A549 (cell line): ENCODE measurements at regions not wholly inside any gene's neighbourhood (a gene's known extent, or its start where the extent isn't known, plus 50 kb on each side); places are given as distances from the start of the nearest gene placed in this dataset.

ENCODE experiments used
- ATAC-seq, 2 experiments: fragments of 200-7000 bp in 1 of 2; fragments of >200 bp in 1 of 2; cut with Nextera tagmentation in 1 of 2; cut with Tn5 transposase in 1 of 2; 3 replicates each; pipeline versions ENCODE4 v1.8.0 to v1.9.1; 2018 to 2020; ENCODE audit warnings: mild to moderate bottlenecking in 1 of 2, moderate library complexity in 1 of 2
- CTCF ChIA-PET: fragments of 300-600 bp; sonication (Branson Sonifier 250); formaldehyde crosslinking; extraction: SDS; loops from one replicate; lab custom pipeline; 2021; ENCODE audit warnings: antibody characterized with exemption, inconsistent platforms; lab: Yijun Ruan, JAX
- POLR2A ChIA-PET: fragments of 350-600 bp; formaldehyde crosslinking; extraction: SDS; loops from one replicate; lab custom pipeline; 2021; ENCODE audit warnings: antibody characterized with exemption, inconsistent platforms; lab: Yijun Ruan, JAX
- DNase-seq, 2 experiments: peaks; one replicate each; pipeline versions ENCODE4 v3.0.0 to v3.0.0-alpha.2; 2011 to 2016; ENCODE audit warnings: low read depth in 1 of 2, low spot score in 1 of 2
- FAIRE-seq: peaks from 2 replicates; lab custom pipeline; 2011; peaks lifted over from hg19 to GRCh38; lab: Jason Lieb, UNC
- H3K27ac ChIP-seq, 2 experiments: fragments of >200 bp; sonication (Bioruptor Twin); formaldehyde crosslinking; 3 replicates each; pipeline ENCODE4 v1.5.1; 2016 to 2017
- H3K4me1 ChIP-seq: fragments of >200 bp; sonication (Bioruptor Twin); formaldehyde crosslinking; 3 replicates; pipeline ENCODE4 v1.6.1; 2016
- H3K4me2 ChIP-seq: fragments of >200 bp; sonication (Bioruptor Twin); formaldehyde crosslinking; 3 replicates; pipeline ENCODE4 v1.6.1; 2016
- H3K4me3 ChIP-seq: fragments of >200 bp; sonication (Bioruptor Twin); formaldehyde crosslinking; 3 replicates; pipeline ENCODE4 v1.5.1; 2016
- H3K9me3 ChIP-seq: fragments of >200 bp; sonication (Bioruptor Twin); formaldehyde crosslinking; 3 replicates; pipeline ENCODE4 v1.6.1; 2016
- CBX2 ChIP-seq: fragments of 200-600 bp; sonication (generic); IDR thresholded peaks from 2 replicates; pipeline ENCODE4 v1.6.1; 2016; ENCODE audit warnings: low read depth, mild to moderate bottlenecking, borderline replicate concordance
- CBX8 ChIP-seq: fragments of 200-600 bp; sonication (generic); IDR thresholded peaks from 2 replicates; pipeline ENCODE4 v1.6.1; 2016
- CEBPB ChIP-seq, 2 experiments: fragments of >200 bp in 1 of 2; sonication (Bioruptor Twin) in 1 of 2; formaldehyde crosslinking in 1 of 2; IDR thresholded peaks; 2 replicates each; pipeline ENCODE4 v1.6.1; 2012 to 2016
- CHD2 ChIP-seq: fragments of 150-350 bp; IDR thresholded peaks from 2 replicates; pipeline ENCODE4 v1.6.1; 2014; ENCODE audit warnings: low read length; ENCODE audit not compliant: partially characterized antibody
- EHF ChIP-seq: fragments of 250-450 bp; sonication (Bioruptor Pico); IDR thresholded peaks from 2 replicates; pipeline ENCODE4 v1.5.0; 2020; ENCODE audit warnings: mild to moderate bottlenecking
- FOSB ChIP-seq: fragments of 250-450 bp; sonication (Bioruptor Pico); IDR thresholded peaks from 2 replicates; pipeline ENCODE4 v1.5.0; 2020; ENCODE audit warnings: mild to moderate bottlenecking, moderate library complexity
- FOSL2 ChIP-seq, 2 experiments: fragments of 450-650 bp in 1 of 2; fragments of >200 bp in 1 of 2; sonication (Bioruptor Twin) in 1 of 2; formaldehyde crosslinking; IDR thresholded peaks; 2 replicates each; pipeline versions ENCODE4 v1.5.0 to v1.6.1; 2016 to 2020; ENCODE audit warnings: mild to moderate bottlenecking in 1 of 2, moderate library complexity in 1 of 2
- FOXS1 ChIP-seq: fragments of 250-450 bp; sonication (Bioruptor Pico); IDR thresholded peaks from 2 replicates; pipeline ENCODE4 v1.5.0; 2020; ENCODE audit warnings: mild to moderate bottlenecking, moderate library complexity
- GATA3 ChIP-seq: IDR thresholded peaks from 2 replicates; pipeline ENCODE4 v1.6.1; 2012; ENCODE audit warnings: borderline replicate concordance
- HDAC2 ChIP-seq: fragments of 200-600 bp; sonication (generic); IDR thresholded peaks from 2 replicates; pipeline ENCODE4 v1.6.1; 2016
- HOXB13 ChIP-seq: fragments of 250-450 bp; sonication (Bioruptor Pico); IDR thresholded peaks from 2 replicates; pipeline ENCODE4 v1.5.0; 2020; ENCODE audit warnings: low read depth, mild to moderate bottlenecking, moderate library complexity
- HOXB5 ChIP-seq: fragments of 250-450 bp; sonication (Bioruptor Pico); IDR thresholded peaks from 2 replicates; pipeline ENCODE4 v1.5.0; 2020; ENCODE audit warnings: mild to moderate bottlenecking, moderate library complexity
- JUN ChIP-seq, 2 experiments: fragments of >200 bp; sonication (Bioruptor Twin); formaldehyde crosslinking; IDR thresholded peaks; 2 replicates in 1 of 2; 3 replicates in 1 of 2; pipeline ENCODE4 v1.6.1; 2016 to 2017
- JUNB ChIP-seq: fragments of >200 bp; sonication (Bioruptor Twin); formaldehyde crosslinking; IDR thresholded peaks from 2 replicates; pipeline ENCODE4 v1.6.1; 2016
- MAFK ChIP-seq: fragments of 450-650 bp; IDR thresholded peaks from 2 replicates; pipeline ENCODE4 v1.6.1; 2014; ENCODE audit not compliant: partially characterized antibody
- PHF8 ChIP-seq: fragments of 200-600 bp; sonication (generic); IDR thresholded peaks from 2 replicates; pipeline ENCODE4 v1.6.1; 2016; ENCODE audit warnings: low read depth, mild to moderate bottlenecking, antibody characterized with exemption, moderate library complexity, borderline replicate concordance
- POLR2A ChIP-seq: IDR thresholded peaks from 2 replicates; pipeline ENCODE4 v1.6.1; 2012; ENCODE audit warnings: mild to moderate bottlenecking, low read length
- RAD21 ChIP-seq, 2 experiments: fragments of >200 bp in 1 of 2; sonication (Bioruptor Twin) in 1 of 2; formaldehyde crosslinking in 1 of 2; IDR thresholded peaks in 1 of 2; conservative IDR thresholded peaks in 1 of 2; 2 replicates in 1 of 2; 3 replicates in 1 of 2; pipeline ENCODE4 v1.6.1; 2012 to 2018; ENCODE audit warnings: inconsistent platforms in 1 of 2
- RCOR1 ChIP-seq: fragments of 150-350 bp; IDR thresholded peaks from 2 replicates; pipeline ENCODE4 v1.6.1; 2014; ENCODE audit warnings: antibody characterized with exemption, low read length, low read depth
- SREBF2 ChIP-seq: fragments of 450-650 bp; IDR thresholded peaks from 2 replicates; pipeline ENCODE4 v1.6.1; 2014; ENCODE audit warnings: mild to moderate bottlenecking, moderate library complexity
- USF2 ChIP-seq: fragments of 450-650 bp; IDR thresholded peaks from 2 replicates; pipeline ENCODE4 v1.6.1; 2014; ENCODE audit warnings: antibody characterized with exemption
- ZC3H11A ChIP-seq: fragments of 450-650 bp; IDR thresholded peaks from 2 replicates; pipeline ENCODE4 v1.6.1; 2014; ENCODE audit warnings: antibody characterized with exemption, mild to moderate bottlenecking
- WGBS: methylation state at CpG from one replicate; pipeline ENCODE4 v1.1.6; 2017; ENCODE audit errors: missing lambda C conversion rate; 5-methylcytosine and 5-hydroxymethylcytosine counted together
- TF ChIP-seq, protein P1 (sequence below): IDR thresholded peaks from 2 replicates; pipeline ENCODE4 v1.6.1; 2012
- TF ChIP-seq, protein P2 (sequence below): fragments of >200 bp; sonication (Bioruptor Twin); formaldehyde crosslinking; IDR thresholded peaks from 2 replicates; pipeline ENCODE4 v1.6.1; 2016
- TF ChIP-seq, protein P3 (sequence below): fragments of >200 bp; sonication (Bioruptor Twin); formaldehyde crosslinking; IDR thresholded peaks from 3 replicates; pipeline ENCODE4 v1.5.1; 2016
- TF ChIP-seq, protein P4 (sequence below): fragments of 200-600 bp; sonication (generic); IDR thresholded peaks from 2 replicates; pipeline ENCODE4 v1.6.1; 2016; ENCODE audit warnings: antibody characterized with exemption, mild to moderate bottlenecking, moderate library complexity
- TF ChIP-seq, protein P5 (sequence below): fragments of 250-450 bp; sonication (Bioruptor Pico); IDR thresholded peaks from 2 replicates; pipeline ENCODE4 v1.5.0; 2020; ENCODE audit warnings: low read depth, mild to moderate bottlenecking, moderate library complexity

GRCh38 chr1:209430107-209430506 lies 153.4 kb upstream of the CAMK1G start:
- Histone ChIP-seq H3K9me3 (no peaks in the 10 kb centered on the region), H3K27ac (no peak overlapping the region), H3K4me1 (peaks cover 18% of the 10 kb centered on the region), H3K4me3 (no peak overlapping the region), H3K4me2 (no peak overlapping the region)
- WGBS = 70% methylated on average over 3 of the region's 3 CpGs
- FAIRE-seq (no peak), ATAC-seq (no peak), DNase-seq (no peak)
- TF ChIP-seq USF2 (no peak), JUNB (no peak), EHF (no peak), POLR2A (no peak), CBX2 (no peak), ZC3H11A (no peak), SREBF2 (no peak), FOSB (CRISPR knock-in tag) (no peak), MAFK (no peak), RCOR1 (no peak), JUN (IDR thresholded peaks at IDR 0.05) (no peak), CEBPB (IDR thresholded peaks at IDR 0.05) (no peak), FOSL2 (IDR thresholded peaks at IDR 0.05) (no peak), FOSL2 (CRISPR knock-in tag; IDR thresholded peaks at IDR 0.05) (no peak)
- TF ChIP-seq, protein P1, sequence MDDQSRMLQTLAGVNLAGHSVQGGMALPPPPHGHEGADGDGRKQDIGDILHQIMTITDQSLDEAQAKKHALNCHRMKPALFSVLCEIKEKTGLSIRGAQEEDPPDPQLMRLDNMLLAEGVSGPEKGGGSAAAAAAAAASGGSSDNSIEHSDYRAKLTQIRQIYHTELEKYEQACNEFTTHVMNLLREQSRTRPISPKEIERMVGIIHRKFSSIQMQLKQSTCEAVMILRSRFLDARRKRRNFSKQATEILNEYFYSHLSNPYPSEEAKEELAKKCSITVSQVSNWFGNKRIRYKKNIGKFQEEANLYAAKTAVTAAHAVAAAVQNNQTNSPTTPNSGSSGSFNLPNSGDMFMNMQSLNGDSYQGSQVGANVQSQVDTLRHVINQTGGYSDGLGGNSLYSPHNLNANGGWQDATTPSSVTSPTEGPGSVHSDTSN = no peak
- TF ChIP-seq, protein P2, sequence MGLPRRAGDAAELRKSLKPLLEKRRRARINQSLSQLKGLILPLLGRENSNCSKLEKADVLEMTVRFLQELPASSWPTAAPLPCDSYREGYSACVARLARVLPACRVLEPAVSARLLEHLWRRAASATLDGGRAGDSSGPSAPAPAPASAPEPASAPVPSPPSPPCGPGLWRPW = no peak
- TF ChIP-seq, protein P3, sequence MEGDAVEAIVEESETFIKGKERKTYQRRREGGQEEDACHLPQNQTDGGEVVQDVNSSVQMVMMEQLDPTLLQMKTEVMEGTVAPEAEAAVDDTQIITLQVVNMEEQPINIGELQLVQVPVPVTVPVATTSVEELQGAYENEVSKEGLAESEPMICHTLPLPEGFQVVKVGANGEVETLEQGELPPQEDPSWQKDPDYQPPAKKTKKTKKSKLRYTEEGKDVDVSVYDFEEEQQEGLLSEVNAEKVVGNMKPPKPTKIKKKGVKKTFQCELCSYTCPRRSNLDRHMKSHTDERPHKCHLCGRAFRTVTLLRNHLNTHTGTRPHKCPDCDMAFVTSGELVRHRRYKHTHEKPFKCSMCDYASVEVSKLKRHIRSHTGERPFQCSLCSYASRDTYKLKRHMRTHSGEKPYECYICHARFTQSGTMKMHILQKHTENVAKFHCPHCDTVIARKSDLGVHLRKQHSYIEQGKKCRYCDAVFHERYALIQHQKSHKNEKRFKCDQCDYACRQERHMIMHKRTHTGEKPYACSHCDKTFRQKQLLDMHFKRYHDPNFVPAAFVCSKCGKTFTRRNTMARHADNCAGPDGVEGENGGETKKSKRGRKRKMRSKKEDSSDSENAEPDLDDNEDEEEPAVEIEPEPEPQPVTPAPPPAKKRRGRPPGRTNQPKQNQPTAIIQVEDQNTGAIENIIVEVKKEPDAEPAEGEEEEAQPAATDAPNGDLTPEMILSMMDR = no peak
- ChIA-PET POLR2A (no interaction called here), CTCF (no interaction called here)

DNA sequence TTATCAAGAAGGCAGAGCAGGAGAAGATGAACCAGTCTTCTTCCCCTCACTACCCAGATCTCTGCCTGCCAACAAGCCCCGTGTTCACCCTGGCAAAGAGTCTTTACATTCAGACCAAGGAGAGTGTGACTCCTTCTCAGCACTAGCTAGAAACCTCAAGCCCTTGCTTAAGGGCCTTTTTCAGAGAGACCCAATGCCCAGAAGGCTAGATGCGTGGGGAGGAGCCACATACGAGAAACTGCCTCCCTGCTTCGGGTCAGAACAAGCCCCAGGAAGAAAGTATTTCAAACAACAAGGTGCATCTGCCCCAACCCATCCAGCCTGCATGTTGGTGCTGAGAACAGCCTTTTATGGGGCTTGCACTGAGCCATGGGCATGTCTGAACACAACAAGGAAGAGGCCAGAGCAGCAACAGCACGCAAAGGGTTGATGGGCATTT lies 152.7 kb upstream of the CAMK1G start:
- FAIRE-seq (no peak), DNase-seq (no peak), ATAC-seq (no peak)
- CTCF ChIA-PET = interaction anchor here (1.5 kb wide), 1 partner anchor 228 kb away, joined by 5 read pairs; no protein-coding TSS in a partner anchor
- no peak overlapping the region for H3K4me2 ChIP-seq
- WGBS = 73% methylated on average over 5 of the region's 5 CpGs
- H3K27ac ChIP-seq = no peak overlapping the region
- H3K4me3 ChIP-seq = no peak overlapping the region
- POLR2A ChIA-PET = no interaction called here
- no peaks in the 10 kb centered on the region for H3K9me3 ChIP-seq
- TF ChIP-seq HDAC2 (no peak), JUNB (no peak), EHF (no peak), SREBF2 (no peak), PHF8 (no peak), GATA3 (no peak), CBX8 (no peak), FOXS1 (CRISPR knock-in tag) (no peak), RAD21 (conservative IDR thresholded peaks at IDR 0.05 in 1 of 2, IDR thresholded peaks at IDR 0.05 in 1 of 2) (no peak), CHD2 (no peak), HOXB5 (CRISPR knock-in tag) (no peak), HOXB13 (CRISPR knock-in tag) (no peak), CBX2 (no peak)
- TF ChIP-seq, protein P4, sequence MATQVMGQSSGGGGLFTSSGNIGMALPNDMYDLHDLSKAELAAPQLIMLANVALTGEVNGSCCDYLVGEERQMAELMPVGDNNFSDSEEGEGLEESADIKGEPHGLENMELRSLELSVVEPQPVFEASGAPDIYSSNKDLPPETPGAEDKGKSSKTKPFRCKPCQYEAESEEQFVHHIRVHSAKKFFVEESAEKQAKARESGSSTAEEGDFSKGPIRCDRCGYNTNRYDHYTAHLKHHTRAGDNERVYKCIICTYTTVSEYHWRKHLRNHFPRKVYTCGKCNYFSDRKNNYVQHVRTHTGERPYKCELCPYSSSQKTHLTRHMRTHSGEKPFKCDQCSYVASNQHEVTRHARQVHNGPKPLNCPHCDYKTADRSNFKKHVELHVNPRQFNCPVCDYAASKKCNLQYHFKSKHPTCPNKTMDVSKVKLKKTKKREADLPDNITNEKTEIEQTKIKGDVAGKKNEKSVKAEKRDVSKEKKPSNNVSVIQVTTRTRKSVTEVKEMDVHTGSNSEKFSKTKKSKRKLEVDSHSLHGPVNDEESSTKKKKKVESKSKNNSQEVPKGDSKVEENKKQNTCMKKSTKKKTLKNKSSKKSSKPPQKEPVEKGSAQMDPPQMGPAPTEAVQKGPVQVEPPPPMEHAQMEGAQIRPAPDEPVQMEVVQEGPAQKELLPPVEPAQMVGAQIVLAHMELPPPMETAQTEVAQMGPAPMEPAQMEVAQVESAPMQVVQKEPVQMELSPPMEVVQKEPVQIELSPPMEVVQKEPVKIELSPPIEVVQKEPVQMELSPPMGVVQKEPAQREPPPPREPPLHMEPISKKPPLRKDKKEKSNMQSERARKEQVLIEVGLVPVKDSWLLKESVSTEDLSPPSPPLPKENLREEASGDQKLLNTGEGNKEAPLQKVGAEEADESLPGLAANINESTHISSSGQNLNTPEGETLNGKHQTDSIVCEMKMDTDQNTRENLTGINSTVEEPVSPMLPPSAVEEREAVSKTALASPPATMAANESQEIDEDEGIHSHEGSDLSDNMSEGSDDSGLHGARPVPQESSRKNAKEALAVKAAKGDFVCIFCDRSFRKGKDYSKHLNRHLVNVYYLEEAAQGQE = no peak
- TF ChIP-seq, protein P5, sequence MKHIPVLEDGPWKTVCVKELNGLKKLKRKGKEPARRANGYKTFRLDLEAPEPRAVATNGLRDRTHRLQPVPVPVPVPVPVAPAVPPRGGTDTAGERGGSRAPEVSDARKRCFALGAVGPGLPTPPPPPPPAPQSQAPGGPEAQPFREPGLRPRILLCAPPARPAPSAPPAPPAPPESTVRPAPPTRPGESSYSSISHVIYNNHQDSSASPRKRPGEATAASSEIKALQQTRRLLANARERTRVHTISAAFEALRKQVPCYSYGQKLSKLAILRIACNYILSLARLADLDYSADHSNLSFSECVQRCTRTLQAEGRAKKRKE (CRISPR knock-in tag) = no peak
- TF ChIP-seq, all 56 proteins: peak for 0
- H3K4me1 ChIP-seq = peaks cover 22% of the 10 kb centered on the region
